ENCODE measurements at regions not wholly inside any gene's neighbourhood (a gene's known extent, or its start where the extent isn't known, plus 50 kb on each side); places are given as distances from the start of the nearest gene placed in this dataset.
A peak's percentile ranks its signal among the peaks of the same experiment; 100 is the strongest.

- BruUV-seq (replicated peaks) = no TSS peak
- in situ Hi-C loops (cut with MboI; ENCODE audit: low sequenced_read_pairs) = no loop called here
- no peak overlapping the region for H2AFZ ChIP-seq (replicated peaks; ENCODE audit: low read length, poor library complexity)
- no peak overlapping the region for H4K8ac ChIP-seq (ENCODE audit: low read depth in 2 of 2, low read length in 2 of 2)
- H4K5ac ChIP-seq (ENCODE audit: low read depth, low read length) = no peak overlapping the region
- no peak overlapping the region for H3K18ac ChIP-seq (ENCODE audit: low read depth, low read length)
- no peak overlapping the region for H3K14ac ChIP-seq (replicated peaks; ENCODE audit: low read depth, low read length)
- no peaks in the 10 kb centered on the region for H3K4me1 ChIP-seq (ENCODE audit: control insufficient read depth, insufficient read depth, low read length)
- H3K9me1 ChIP-seq (ENCODE audit: insufficient read depth, low read length) = no peaks in the 10 kb centered on the region
- no peak overlapping the region for H3K9ac ChIP-seq (ENCODE audit: low read depth, low read length)
- no peak overlapping the region for H2AK5ac ChIP-seq (ENCODE audit: low read depth, low read length)
- no peaks in the 10 kb centered on the region for H3K36me3 ChIP-seq (ENCODE audit: control insufficient read depth, insufficient read depth, low read length)
- H4K20me1 ChIP-seq (ENCODE audit: insufficient read depth, low read length) = no peaks in the 10 kb centered on the region
- no peak overlapping the region for H3K23ac ChIP-seq (ENCODE audit: low read depth, low read length)
- no peak overlapping the region for H2BK20ac ChIP-seq (ENCODE audit: low read depth, low read length)
- no peak overlapping the region for H2BK15ac ChIP-seq (ENCODE audit: low read depth, low read length)
- H3K4ac ChIP-seq (ENCODE audit: low read depth, low read length) = no peak overlapping the region
- no peak overlapping the region for H3K56ac ChIP-seq (ENCODE audit: extremely low read depth, insufficient read depth, low read length)
- no peaks in the 10 kb centered on the region for H3K9me3 ChIP-seq (ENCODE audit: control insufficient read depth, insufficient read depth, low read length)
- H3K27me3 ChIP-seq (ENCODE audit: control insufficient read depth, insufficient read depth, low read length) = no peaks in the 10 kb centered on the region
- ChIA-PET POLR2A (ENCODE audit: unreplicated experiment) (no interaction called here), CTCF (no interaction called here)
- no peak overlapping the region for H2BK5ac ChIP-seq (ENCODE audit: low read depth, low read length, poor library complexity, severe bottlenecking)
- no peak overlapping the region for H3K4me3 ChIP-seq (ENCODE audit: insufficient read depth, low read depth, low read length)
- no peak for TF ChIP-seq FOS (IDR thresholded peaks at IDR 0.05; ENCODE audit: low read depth, low read length)
- TF ChIP-seq SMC3 (IDR thresholded peaks at IDR 0.05; ENCODE audit: low read depth, low read length) = no peak
- TF ChIP-seq CEBPB (IDR thresholded peaks at IDR 0.05; ENCODE audit: low read depth, low read length) = peak; percentile 27; the same call in 1 of the 2 replicates
- TF ChIP-seq RAD21 (IDR thresholded peaks at IDR 0.05; ENCODE audit: low read length) = no peak
- TF ChIP-seq MXI1 (IDR thresholded peaks at IDR 0.05; ENCODE audit: borderline replicate concordance, low read depth, low read length) = no peak
- TF ChIP-seq ELK1 (IDR thresholded peaks at IDR 0.05; ENCODE audit: borderline replicate concordance, low read depth, low read length) = no peak
- no peaks in the 10 kb centered on the region for H3K79me1 ChIP-seq (ENCODE audit: low read depth in 1 of 2, low read length in 2 of 2)
- no peak overlapping the region for H2AK9ac ChIP-seq (replicated peaks; ENCODE audit: low read depth, low read length, poor library complexity)
- no peak overlapping the region for H3K4me2 ChIP-seq (ENCODE audit: low read depth, low read length)
- no peak for ATAC-seq (ENCODE audit: low read depth)
- intact Hi-C loops (cut with micrococcal nuclease) = no loop called here
- DNase-seq = peak; percentile 40
- no peak overlapping the region for H2BK120ac ChIP-seq (ENCODE audit: low read depth, low read length)
- dilution Hi-C loops (cut with HindIII; ENCODE audit: low sequenced_read_pairs, unreplicated experiment) = no loop called here
- no peak overlapping the region for H4K91ac ChIP-seq (ENCODE audit: insufficient read depth, low read depth, low read length)
- 84% methylated on average over 3 of the region's 3 CpGs; no CpG with 5 or more reads in 1 of the 2 experiments for WGBS, 2 experiments (ENCODE audit: extremely low coverage in 2 of 2, insufficient read length in 1 of 2)
- no peak overlapping the region for H3K27ac ChIP-seq (ENCODE audit: insufficient read depth, low read length)
These were observed 245.4 kb upstream of the FBXL7 start for GRCh38 chr5:15254607-15255006.

Measured in IMR-90 (cell line).